ENCODE measurements at regions not wholly inside any gene's neighbourhood (a gene's known extent, or its start where the extent isn't known, plus 50 kb on each side); places are given as distances from the start of the nearest gene placed in this dataset.

DNA sequence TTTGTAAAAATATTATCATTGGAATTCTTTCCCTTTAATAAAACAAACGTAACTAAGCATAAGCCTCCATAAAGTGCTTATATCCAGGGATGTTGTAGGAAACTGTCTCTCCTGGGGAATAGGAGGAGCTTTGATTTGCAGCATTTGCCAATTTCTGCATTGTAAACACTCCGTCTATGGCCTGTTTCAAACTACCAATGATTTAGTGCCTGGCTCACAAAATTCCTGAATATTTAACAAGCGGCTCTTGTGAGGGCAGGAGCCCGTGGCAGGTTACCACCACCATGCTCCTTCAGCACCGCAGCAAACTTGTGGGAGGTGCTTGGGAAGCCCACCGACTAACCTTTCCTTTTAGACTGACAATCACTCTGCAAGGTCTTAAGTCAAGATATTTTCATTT, 520.3 kb downstream of the SOX11 start:
- ChIA-PET POLR2A (no interaction called here), CTCF (no interaction called here)
- H3K4me1 ChIP-seq (ENCODE audit: control insufficient read depth in 1 of 2, extremely low read depth in 1 of 2, insufficient read depth in 2 of 2, low read length in 2 of 2) = no peaks in the 10 kb centered on the region
- 85% methylated on average over 3 of the region's 6 CpGs for WGBS (ENCODE audit: insufficient coverage)
- H3K27ac ChIP-seq (ENCODE audit: low read length) = no peak overlapping the region
- Mint-ChIP-seq H3K9me3 (peaks cover 0 to 5% (median 0%) of the 10 kb centered on the region in 3 donors), H3K36me3 (no peaks in the 10 kb centered on the region), H3K27me3 (peaks cover 0 to under 1% of the 10 kb centered on the region in 2 donors), H3K4me3 (no peak overlapping the region), H3K4me1 (no peaks in the 10 kb centered on the region), H3K27ac (no peak overlapping the region)
- ATAC-seq (replicated peaks in 1 of 4) = no peak
- H3K27me3 ChIP-seq (replicated peaks in 1 of 2; ENCODE audit: control insufficient read depth in 2 of 2, extremely low read depth in 1 of 2, insufficient read depth in 2 of 2, low read length in 1 of 2) = no peaks in the 10 kb centered on the region
- no peaks in the 10 kb centered on the region for H3K9me3 ChIP-seq
- H3K36me3 ChIP-seq (ENCODE audit: control insufficient read depth in 2 of 2, extremely low read depth in 1 of 2, insufficient read depth in 1 of 2, low read length in 1 of 2) = no peaks in the 10 kb centered on the region
- no peak overlapping the region for H3K4me3 ChIP-seq (ENCODE audit: control insufficient read depth in 1 of 2, extremely low read depth in 1 of 2, low read length in 1 of 2)
- no peak for DNase-seq

DNA sequence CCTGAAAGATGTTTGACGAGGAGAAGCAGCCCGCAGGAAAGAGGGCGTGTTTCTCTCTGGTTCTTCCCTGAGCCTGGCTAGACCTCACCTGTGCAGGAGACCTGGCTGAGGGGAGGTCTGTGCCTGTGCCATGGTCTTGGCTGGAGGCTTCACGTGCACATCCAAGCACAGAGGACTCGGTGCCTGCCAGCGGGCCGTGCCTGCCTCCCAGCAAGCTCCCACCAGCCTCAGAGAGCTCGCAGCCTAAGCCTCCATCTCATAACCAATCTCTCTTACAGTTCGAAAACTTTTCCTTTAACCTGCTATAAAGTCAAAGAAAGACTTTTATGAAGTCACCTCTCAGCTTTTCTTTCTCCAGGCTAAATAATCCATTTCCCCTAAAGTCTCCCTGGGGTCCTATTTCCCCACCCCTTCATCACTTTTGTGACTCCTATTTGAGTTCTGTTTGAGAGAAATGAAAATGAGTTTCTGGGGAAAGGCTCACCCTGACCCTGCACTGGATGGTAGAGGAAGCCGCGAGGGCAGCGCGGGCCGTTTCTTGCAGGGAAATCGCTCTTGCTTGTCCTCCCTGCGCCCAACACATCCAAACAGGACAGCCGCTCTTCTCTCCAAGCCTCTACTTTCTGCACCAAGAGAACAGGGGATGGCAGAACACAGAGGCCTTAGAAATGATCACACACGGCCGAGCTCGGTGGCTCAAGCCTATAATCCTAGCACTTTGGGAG, 521.0 kb downstream of the SOX11 start:
- Mint-ChIP-seq H3K27ac (no peak overlapping the region), H3K27me3 (no peaks in the 10 kb centered on the region), H3K4me3 (no peak overlapping the region), H3K4me1 (no peaks in the 10 kb centered on the region), H3K36me3 (no peaks in the 10 kb centered on the region), H3K9me3 (peaks cover 0 to 9% (median 3%) of the 10 kb centered on the region in 3 donors)
- ATAC-seq (replicated peaks in 1 of 4) = no peak
- ChIA-PET CTCF (interaction anchor here in 1 of 2 donors (0.6 kb wide), 1 partner anchor 691 kb away, joined by 7 read pairs; no protein-coding TSS in a partner anchor), POLR2A (no interaction called here)
- no peaks in the 10 kb centered on the region for H3K4me1 ChIP-seq (ENCODE audit: control insufficient read depth in 1 of 2, extremely low read depth in 1 of 2, insufficient read depth in 2 of 2, low read length in 2 of 2)
- no peak overlapping the region for H3K27ac ChIP-seq (ENCODE audit: low read length)
- DNase-seq = no peak
- no peak overlapping the region for H3K4me3 ChIP-seq (ENCODE audit: control insufficient read depth in 1 of 2, extremely low read depth in 1 of 2, low read length in 1 of 2)
- WGBS (ENCODE audit: insufficient coverage) = 90% methylated on average over 19 of the region's 20 CpGs
- no peaks in the 10 kb centered on the region for H3K36me3 ChIP-seq (ENCODE audit: control insufficient read depth in 2 of 2, extremely low read depth in 1 of 2, insufficient read depth in 1 of 2, low read length in 1 of 2)
- no peaks in the 10 kb centered on the region for H3K9me3 ChIP-seq
- no peaks in the 10 kb centered on the region for H3K27me3 ChIP-seq (replicated peaks in 1 of 2; ENCODE audit: control insufficient read depth in 2 of 2, extremely low read depth in 1 of 2, insufficient read depth in 2 of 2, low read length in 1 of 2)

DNA sequence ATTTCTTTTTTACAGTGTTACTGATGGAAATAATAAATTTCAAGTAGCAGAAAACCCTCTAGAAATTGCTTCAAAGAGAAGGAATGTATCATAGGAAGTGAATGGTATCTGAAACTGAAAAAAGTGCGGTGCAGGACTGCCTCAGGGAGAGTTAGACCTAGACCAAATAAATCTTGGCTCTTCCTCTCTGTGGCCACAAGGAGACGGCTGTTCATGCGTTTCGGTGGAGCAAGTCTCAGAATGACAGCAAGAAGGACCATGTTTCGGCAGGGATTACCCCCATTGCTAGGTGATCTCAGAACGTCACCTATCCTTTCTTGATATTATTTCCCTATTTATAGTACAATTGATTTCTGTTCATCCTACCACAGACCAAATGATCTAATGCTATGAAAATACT, 522.3 kb downstream of the SOX11 start:
- WGBS (ENCODE audit: insufficient coverage) = 20% methylated on average over 4 of the region's 6 CpGs

DNA sequence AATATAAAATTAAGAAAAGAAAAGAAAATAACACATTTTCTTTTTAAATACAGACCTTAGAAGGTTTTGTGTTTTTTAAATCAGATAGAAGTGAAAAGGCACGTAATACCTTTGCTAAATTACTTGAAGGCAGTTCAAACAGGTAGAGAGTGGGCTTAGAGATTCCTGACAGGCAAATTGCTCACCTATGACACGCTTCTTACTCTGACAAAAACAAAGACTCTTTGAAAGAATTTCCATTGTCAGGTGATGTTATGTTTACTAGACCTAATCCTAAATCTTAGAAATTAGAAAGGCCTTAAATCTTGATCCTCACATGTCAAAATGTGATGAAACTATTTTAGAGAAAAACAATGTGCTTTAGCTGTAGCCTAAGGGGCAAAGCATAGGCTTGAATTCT, 522.9 kb downstream of the SOX11 start:
- Histone ChIP-seq H3K4me1 (ENCODE audit: control insufficient read depth in 1 of 2, extremely low read depth in 1 of 2, insufficient read depth in 2 of 2, low read length in 2 of 2) (no peaks in the 10 kb centered on the region), H3K27me3 (replicated peaks in 1 of 2; ENCODE audit: control insufficient read depth in 2 of 2, extremely low read depth in 1 of 2, insufficient read depth in 2 of 2, low read length in 1 of 2) (no peaks in the 10 kb centered on the region), H3K27ac (ENCODE audit: low read length) (no peak overlapping the region), H3K4me3 (ENCODE audit: control insufficient read depth in 1 of 2, extremely low read depth in 1 of 2, low read length in 1 of 2) (no peak overlapping the region), H3K36me3 (ENCODE audit: control insufficient read depth in 2 of 2, extremely low read depth in 1 of 2, insufficient read depth in 1 of 2, low read length in 1 of 2) (no peaks in the 10 kb centered on the region), H3K9me3 (no peaks in the 10 kb centered on the region)
- Mint-ChIP-seq H3K4me1 (no peaks in the 10 kb centered on the region), H3K36me3 (no peaks in the 10 kb centered on the region), H3K27me3 (no peaks in the 10 kb centered on the region), H3K9me3 (peaks cover 0 to 9% (median 3%) of the 10 kb centered on the region in 3 donors), H3K4me3 (no peak overlapping the region), H3K27ac (no peak overlapping the region)
- ATAC-seq (replicated peaks in 1 of 4) (no peak), DNase-seq (no peak)
- WGBS (ENCODE audit: insufficient coverage) = no CpG with 5 or more reads among the region's 2 CpGs
- CTCF ChIA-PET = no interaction called here
- POLR2A ChIA-PET = no interaction called here

More for the DNA sequence above, 522.3 kb downstream of the SOX11 start:
- H3K4me3 ChIP-seq (ENCODE audit: control insufficient read depth in 1 of 2, extremely low read depth in 1 of 2, low read length in 1 of 2) = no peak overlapping the region
- DNase-seq = no peak
- Mint-ChIP-seq H3K4me3 (no peak overlapping the region), H3K27ac (no peak overlapping the region), H3K9me3 (peaks cover 0 to 9% (median 3%) of the 10 kb centered on the region in 3 donors), H3K4me1 (no peaks in the 10 kb centered on the region), H3K36me3 (no peaks in the 10 kb centered on the region), H3K27me3 (no peaks in the 10 kb centered on the region)
- POLR2A ChIA-PET = no interaction called here
- no peak overlapping the region for H3K27ac ChIP-seq (ENCODE audit: low read length)
- H3K27me3 ChIP-seq (replicated peaks in 1 of 2; ENCODE audit: control insufficient read depth in 2 of 2, extremely low read depth in 1 of 2, insufficient read depth in 2 of 2, low read length in 1 of 2) = no peaks in the 10 kb centered on the region
- no peak for ATAC-seq (replicated peaks in 1 of 4)
- no peaks in the 10 kb centered on the region for H3K9me3 ChIP-seq
- CTCF ChIA-PET = no interaction called here
- H3K36me3 ChIP-seq (ENCODE audit: control insufficient read depth in 2 of 2, extremely low read depth in 1 of 2, insufficient read depth in 1 of 2, low read length in 1 of 2) = no peaks in the 10 kb centered on the region
- H3K4me1 ChIP-seq (ENCODE audit: control insufficient read depth in 1 of 2, extremely low read depth in 1 of 2, insufficient read depth in 2 of 2, low read length in 2 of 2) = no peaks in the 10 kb centered on the region

GRCh38 chr2:6216234-6216633, 524.0 kb downstream of the SOX11 start:
- no peaks in the 10 kb centered on the region for H3K4me1 Mint-ChIP-seq
- H3K27ac Mint-ChIP-seq = no peak overlapping the region
- H3K4me3 ChIP-seq (ENCODE audit: control insufficient read depth in 1 of 2, extremely low read depth in 1 of 2, low read length in 1 of 2) = no peak overlapping the region
- no peaks in the 10 kb centered on the region for H3K27me3 ChIP-seq (replicated peaks in 1 of 2; ENCODE audit: control insufficient read depth in 2 of 2, extremely low read depth in 1 of 2, insufficient read depth in 2 of 2, low read length in 1 of 2)
- no peak for ATAC-seq (replicated peaks in 1 of 4)
- no peak overlapping the region for H3K27ac ChIP-seq (ENCODE audit: low read length)
- H3K36me3 Mint-ChIP-seq = no peaks in the 10 kb centered on the region
- H3K9me3 Mint-ChIP-seq = peaks cover 0 to 12% (median 8%) of the 10 kb centered on the region in 3 donors
- H3K4me1 ChIP-seq (ENCODE audit: control insufficient read depth in 1 of 2, extremely low read depth in 1 of 2, insufficient read depth in 2 of 2, low read length in 2 of 2) = no peaks in the 10 kb centered on the region
- no peaks in the 10 kb centered on the region for H3K27me3 Mint-ChIP-seq
- WGBS (ENCODE audit: insufficient coverage) = no CpG with 5 or more reads among the region's 2 CpGs
- no peaks in the 10 kb centered on the region for H3K9me3 ChIP-seq
- DNase-seq = no peak
- H3K4me3 Mint-ChIP-seq = no peak overlapping the region
- H3K36me3 ChIP-seq (ENCODE audit: control insufficient read depth in 2 of 2, extremely low read depth in 1 of 2, insufficient read depth in 1 of 2, low read length in 1 of 2) = no peaks in the 10 kb centered on the region
- POLR2A ChIA-PET = no interaction called here
- CTCF ChIA-PET = no interaction called here

DNA sequence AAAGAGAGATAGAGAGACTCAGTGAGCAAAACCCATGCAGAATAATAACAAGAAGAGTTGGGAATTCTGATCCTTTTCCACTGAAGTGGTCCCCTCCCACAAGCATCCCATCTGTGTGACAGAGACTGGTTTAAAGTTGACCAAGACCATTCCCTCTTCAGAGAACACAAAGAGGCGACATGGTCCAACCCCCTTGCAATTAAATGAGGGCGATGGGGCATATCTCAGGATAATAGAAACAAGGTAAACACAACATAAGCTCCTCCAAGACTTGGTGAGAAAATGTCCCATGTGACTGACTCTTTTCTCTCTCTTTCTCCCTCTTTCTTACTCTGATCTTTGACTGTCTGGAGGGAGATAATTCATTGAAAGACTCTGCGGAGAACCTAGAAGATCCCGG, 526.7 kb downstream of the SOX11 start:
- Histone ChIP-seq H3K9me3 (no peaks in the 10 kb centered on the region), H3K27me3 (replicated peaks in 1 of 2; ENCODE audit: control insufficient read depth in 2 of 2, extremely low read depth in 1 of 2, insufficient read depth in 2 of 2, low read length in 1 of 2) (no peaks in the 10 kb centered on the region), H3K4me1 (ENCODE audit: control insufficient read depth in 1 of 2, extremely low read depth in 1 of 2, insufficient read depth in 2 of 2, low read length in 2 of 2) (no peaks in the 10 kb centered on the region), H3K27ac (ENCODE audit: low read length) (no peak overlapping the region), H3K36me3 (ENCODE audit: control insufficient read depth in 2 of 2, extremely low read depth in 1 of 2, insufficient read depth in 1 of 2, low read length in 1 of 2) (no peaks in the 10 kb centered on the region), H3K4me3 (ENCODE audit: control insufficient read depth in 1 of 2, extremely low read depth in 1 of 2, low read length in 1 of 2) (no peak overlapping the region)
- Mint-ChIP-seq H3K27ac (no peak overlapping the region), H3K36me3 (no peaks in the 10 kb centered on the region), H3K4me3 (no peak overlapping the region), H3K4me1 (no peaks in the 10 kb centered on the region), H3K27me3 (no peaks in the 10 kb centered on the region), H3K9me3 (peaks cover 0 to 8% (median 7%) of the 10 kb centered on the region in 3 donors)
- DNase-seq = no peak
- WGBS (ENCODE audit: insufficient coverage) = no CpG with 5 or more reads among the region's 4 CpGs
- CTCF ChIA-PET = no interaction called here
- POLR2A ChIA-PET = interaction anchor here in 1 of 2 donors (0.7 kb wide), 1 partner anchor 9 kb away, joined by 3 read pairs; no protein-coding TSS in a partner anchor
- no peak for ATAC-seq (replicated peaks in 1 of 4)

DNA sequence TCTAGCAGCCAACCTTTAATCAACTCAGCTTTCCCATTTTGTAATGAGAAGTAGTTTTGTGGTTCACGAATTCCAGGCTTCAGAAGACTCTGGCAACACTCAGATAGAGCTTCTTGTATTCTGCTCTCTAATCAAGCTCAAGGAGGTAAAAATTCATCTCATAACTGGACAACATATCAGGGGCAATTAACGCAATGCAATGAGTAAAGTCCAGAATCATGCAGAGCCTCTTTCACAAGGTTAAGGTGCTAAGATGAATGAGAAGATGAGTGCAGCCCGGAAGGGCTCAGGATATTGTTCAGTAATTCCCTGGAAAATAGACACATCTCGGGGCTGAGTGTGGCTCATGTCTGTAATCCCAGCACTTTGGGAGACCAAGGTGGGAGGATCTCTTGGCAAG, 527.7 kb downstream of the SOX11 start:
- POLR2A ChIA-PET = no interaction called here
- H3K27me3 Mint-ChIP-seq = no peaks in the 10 kb centered on the region
- H3K36me3 Mint-ChIP-seq = no peaks in the 10 kb centered on the region
- CTCF ChIA-PET = no interaction called here
- Histone ChIP-seq H3K36me3 (ENCODE audit: control insufficient read depth in 2 of 2, extremely low read depth in 1 of 2, insufficient read depth in 1 of 2, low read length in 1 of 2) (no peaks in the 10 kb centered on the region), H3K4me3 (ENCODE audit: control insufficient read depth in 1 of 2, extremely low read depth in 1 of 2, low read length in 1 of 2) (no peak overlapping the region), H3K4me1 (ENCODE audit: control insufficient read depth in 1 of 2, extremely low read depth in 1 of 2, insufficient read depth in 2 of 2, low read length in 2 of 2) (no peaks in the 10 kb centered on the region), H3K27me3 (replicated peaks in 1 of 2; ENCODE audit: control insufficient read depth in 2 of 2, extremely low read depth in 1 of 2, insufficient read depth in 2 of 2, low read length in 1 of 2) (no peaks in the 10 kb centered on the region), H3K27ac (ENCODE audit: low read length) (no peak overlapping the region), H3K9me3 (no peaks in the 10 kb centered on the region)
- WGBS (ENCODE audit: insufficient coverage) = 100% methylated on average over 2 of the region's 4 CpGs
- no peak overlapping the region for H3K4me3 Mint-ChIP-seq
- ATAC-seq (replicated peaks in 1 of 4) (no peak), DNase-seq (no peak)
- H3K9me3 Mint-ChIP-seq = peaks cover 0 to 8% (median 7%) of the 10 kb centered on the region in 3 donors
- no peak overlapping the region for H3K27ac Mint-ChIP-seq
- no peaks in the 10 kb centered on the region for H3K4me1 Mint-ChIP-seq
